ENCODE measurements at regions not wholly inside any gene's neighbourhood (a gene's known extent, or its start where the extent isn't known, plus 50 kb on each side); places are given as distances from the start of the nearest gene placed in this dataset.

- Histone ChIP-seq H3K27me3 (ENCODE audit: control insufficient read depth in 5 of 5, insufficient read depth in 4 of 5, low read length in 5 of 5) (peaks cover 0 to 6% (median 0%) of the 10 kb centered on the region in 5 donors), H3K36me3 (ENCODE audit: control insufficient read depth in 5 of 5, insufficient read depth in 5 of 5, low read length in 5 of 5) (no peaks in the 10 kb centered on the region), H3K27ac (ENCODE audit: low read depth, low read length) (no peak overlapping the region), H3K4me1 (ENCODE audit: control insufficient read depth in 5 of 5, insufficient read depth in 5 of 5, low read length in 5 of 5) (no peaks in the 10 kb centered on the region), H3K9ac (ENCODE audit: low read length in 5 of 5) (no peak overlapping the region), H3K9me3 (ENCODE audit: control insufficient read depth in 5 of 5, low read length in 5 of 5) (no peaks in the 10 kb centered on the region), H3K4me3 (ENCODE audit: low read depth in 1 of 5, low read length in 5 of 5) (no peak overlapping the region)
Measured at GRCh38 chr10:47249881-47250280, 50.1 kb upstream of the GDF10 start.
